ENCODE measurements at regions not wholly inside any gene's neighbourhood (a gene's known extent, or its start where the extent isn't known, plus 50 kb on each side); places are given as distances from the start of the nearest gene placed in this dataset.
"Not testable (repeated sequence)": the region's sequence is repeated elsewhere in the genome, so short reads cannot be mapped to it uniquely, and the experiment has no call there.

GRCh38 chrY:7280151-7280740 lies 368.7 kb upstream of the AMELY start:
- 41 to 53% methylated on average over 3 to 8 of the region's 8 CpGs; no CpG with 5 or more reads in 1 of the 3 donors for WGBS, 3 donors
- not testable (repeated sequence) for H3K4me1 ChIP-seq (ENCODE audit: control insufficient read depth in 3 of 3, insufficient read depth in 2 of 3, low read depth in 1 of 3, low read length in 2 of 3); FAIRE-seq; H3K4me3 ChIP-seq (ENCODE audit: low read depth in 1 of 3, low read length in 3 of 3); H3K27ac ChIP-seq (ENCODE audit: low read depth in 1 of 3, low read length in 2 of 3); H3K36me3 ChIP-seq (ENCODE audit: control insufficient read depth in 3 of 3, insufficient read depth in 2 of 3, low read depth in 1 of 3, low read length in 3 of 3); DNase-seq; H3K27me3 ChIP-seq (ENCODE audit: control insufficient read depth in 3 of 3, insufficient read depth in 3 of 3, low read length in 3 of 3); H3K9me3 ChIP-seq (ENCODE audit: control insufficient read depth in 2 of 2, insufficient read depth in 1 of 2, low read depth in 1 of 2, low read length in 1 of 2)

- Histone ChIP-seq H3K4me1 (ENCODE audit: control insufficient read depth in 3 of 3, insufficient read depth in 2 of 3, low read depth in 1 of 3, low read length in 2 of 3) (no peaks in the 10 kb centered on the region), H3K9me3 (ENCODE audit: control insufficient read depth in 2 of 2, insufficient read depth in 1 of 2, low read depth in 1 of 2, low read length in 1 of 2) (no peaks in the 10 kb centered on the region), H3K27ac (ENCODE audit: low read depth in 1 of 3, low read length in 2 of 3) (peak overlapping the region in 1 of 3 donors; percentile 94), H3K27me3 (ENCODE audit: control insufficient read depth in 3 of 3, insufficient read depth in 3 of 3, low read length in 3 of 3) (no peaks in the 10 kb centered on the region), H3K36me3 (ENCODE audit: control insufficient read depth in 3 of 3, insufficient read depth in 2 of 3, low read depth in 1 of 3, low read length in 3 of 3) (no peaks in the 10 kb centered on the region), H3K4me3 (ENCODE audit: low read depth in 1 of 3, low read length in 3 of 3) (peak overlapping the region in 2 of 3 donors; percentile 14 to 34)
- DNase-seq (no peak), FAIRE-seq (no peak)
- WGBS, 3 donors: 24 to 28% methylated on average over 11 of the region's 11 CpGs; no CpG with 5 or more reads in 1 of the 3 donors
These were observed 364.2 kb upstream of the AMELY start for GRCh38 chrY:7275751-7276150.

- 1 to 2% methylated on average over 18 of the region's 18 CpGs; no CpG with 5 or more reads in 1 of the 3 donors for WGBS, 3 donors
- DNase-seq (peak in 1 of 2 donors; percentile 20), FAIRE-seq (no peak)
- Histone ChIP-seq H3K9me3 (ENCODE audit: control insufficient read depth in 2 of 2, insufficient read depth in 1 of 2, low read depth in 1 of 2, low read length in 1 of 2) (no peaks in the 10 kb centered on the region), H3K36me3 (ENCODE audit: control insufficient read depth in 3 of 3, insufficient read depth in 2 of 3, low read depth in 1 of 3, low read length in 3 of 3) (no peaks in the 10 kb centered on the region), H3K27me3 (ENCODE audit: control insufficient read depth in 3 of 3, insufficient read depth in 3 of 3, low read length in 3 of 3) (no peaks in the 10 kb centered on the region), H3K4me1 (ENCODE audit: control insufficient read depth in 3 of 3, insufficient read depth in 2 of 3, low read depth in 1 of 3, low read length in 2 of 3) (no peaks in the 10 kb centered on the region), H3K4me3 (ENCODE audit: low read depth in 1 of 3, low read length in 3 of 3) (peak overlapping the region in 2 of 3 donors; percentile 7 to 34), H3K27ac (ENCODE audit: low read depth in 1 of 3, low read length in 2 of 3) (peak overlapping the region in 1 of 3 donors; percentile 94)
These were observed 363.5 kb upstream of the AMELY start for GRCh38 chrY:7275014-7275413.

- 0 to 1% methylated on average over 3 to 54 of the region's 54 CpGs; no CpG with 5 or more reads in 1 of the 3 donors for WGBS, 3 donors
- H3K4me1 ChIP-seq (ENCODE audit: control insufficient read depth in 3 of 3, insufficient read depth in 2 of 3, low read depth in 1 of 3, low read length in 2 of 3): no peaks in the 10 kb centered on the region
- H3K36me3 ChIP-seq (ENCODE audit: control insufficient read depth in 3 of 3, insufficient read depth in 2 of 3, low read depth in 1 of 3, low read length in 3 of 3): no peaks in the 10 kb centered on the region
- peak overlapping the region in 1 of 3 donors; percentile 94 for H3K27ac ChIP-seq (ENCODE audit: low read depth in 1 of 3, low read length in 2 of 3)
- H3K9me3 ChIP-seq (ENCODE audit: control insufficient read depth in 2 of 2, insufficient read depth in 1 of 2, low read depth in 1 of 2, low read length in 1 of 2): no peaks in the 10 kb centered on the region
- peak overlapping the region in 2 of 3 donors; percentile 34 to 54 for H3K4me3 ChIP-seq (ENCODE audit: low read depth in 1 of 3, low read length in 3 of 3)
- no peaks in the 10 kb centered on the region for H3K27me3 ChIP-seq (ENCODE audit: control insufficient read depth in 3 of 3, insufficient read depth in 3 of 3, low read length in 3 of 3)
- FAIRE-seq: no peak
- peak; percentile 28 to 47 for DNase-seq
These were observed 362.9 kb upstream of the AMELY start for GRCh38 chrY:7274369-7274913.

- 0% methylated on average over 13 to 65 of the region's 65 CpGs; no CpG with 5 or more reads in 1 of the 3 donors for WGBS, 3 donors
- FAIRE-seq (no peak), DNase-seq (peak; percentile 79 to 80)
- Histone ChIP-seq H3K4me3 (ENCODE audit: low read depth in 1 of 3, low read length in 3 of 3) (peak overlapping the region in 2 of 3 donors; percentile 48 to 54), H3K27me3 (ENCODE audit: control insufficient read depth in 3 of 3, insufficient read depth in 3 of 3, low read length in 3 of 3) (no peaks in the 10 kb centered on the region), H3K4me1 (ENCODE audit: control insufficient read depth in 3 of 3, insufficient read depth in 2 of 3, low read depth in 1 of 3, low read length in 2 of 3) (no peaks in the 10 kb centered on the region), H3K36me3 (ENCODE audit: control insufficient read depth in 3 of 3, insufficient read depth in 2 of 3, low read depth in 1 of 3, low read length in 3 of 3) (no peaks in the 10 kb centered on the region), H3K9me3 (ENCODE audit: control insufficient read depth in 2 of 2, insufficient read depth in 1 of 2, low read depth in 1 of 2, low read length in 1 of 2) (no peaks in the 10 kb centered on the region), H3K27ac (ENCODE audit: low read depth in 1 of 3, low read length in 2 of 3) (peak overlapping the region in 2 of 3 donors; percentile 51 to 94)
These were observed 362.1 kb upstream of the AMELY start for GRCh38 chrY:7273587-7274203.

- H3K4me3 ChIP-seq (ENCODE audit: low read depth in 1 of 3, low read length in 3 of 3): peak overlapping the region in 1 of 3 donors; percentile 48
- 1 to 2% methylated on average over 20 to 24 of the region's 24 CpGs; no CpG with 5 or more reads in 1 of the 3 donors for WGBS, 3 donors
- H3K27ac ChIP-seq (ENCODE audit: low read depth in 1 of 3, low read length in 2 of 3): peak overlapping the region in 1 of 3 donors; percentile 94
- no peaks in the 10 kb centered on the region for H3K27me3 ChIP-seq (ENCODE audit: control insufficient read depth in 3 of 3, insufficient read depth in 3 of 3, low read length in 3 of 3)
- H3K36me3 ChIP-seq (ENCODE audit: control insufficient read depth in 3 of 3, insufficient read depth in 2 of 3, low read depth in 1 of 3, low read length in 3 of 3): no peaks in the 10 kb centered on the region
- no peaks in the 10 kb centered on the region for H3K4me1 ChIP-seq (ENCODE audit: control insufficient read depth in 3 of 3, insufficient read depth in 2 of 3, low read depth in 1 of 3, low read length in 2 of 3)
- DNase-seq: peak; percentile 48 to 54
- FAIRE-seq: no peak
- H3K9me3 ChIP-seq (ENCODE audit: control insufficient read depth in 2 of 2, insufficient read depth in 1 of 2, low read depth in 1 of 2, low read length in 1 of 2): no peaks in the 10 kb centered on the region
These were observed 361.1 kb upstream of the AMELY start for GRCh38 chrY:7272556-7273195.

GRCh38 chrY:7263773-7264172 lies 352.2 kb upstream of the AMELY start:
- H3K9me3 ChIP-seq (ENCODE audit: control insufficient read depth in 2 of 2, insufficient read depth in 1 of 2, low read depth in 1 of 2, low read length in 1 of 2): no peaks in the 10 kb centered on the region
- 81 to 89% methylated on average over 15 to 29 of the region's 29 CpGs; no CpG with 5 or more reads in 1 of the 3 donors for WGBS, 3 donors
- H3K27ac ChIP-seq (ENCODE audit: low read depth in 1 of 3, low read length in 2 of 3): no peak overlapping the region
- no peak overlapping the region for H3K4me3 ChIP-seq (ENCODE audit: low read depth in 1 of 3, low read length in 3 of 3)
- no peak for FAIRE-seq
- DNase-seq: no peak
- no peaks in the 10 kb centered on the region for H3K4me1 ChIP-seq (ENCODE audit: control insufficient read depth in 3 of 3, insufficient read depth in 2 of 3, low read depth in 1 of 3, low read length in 2 of 3)
- H3K36me3 ChIP-seq (ENCODE audit: control insufficient read depth in 3 of 3, insufficient read depth in 2 of 3, low read depth in 1 of 3, low read length in 3 of 3): no peaks in the 10 kb centered on the region
- H3K27me3 ChIP-seq (ENCODE audit: control insufficient read depth in 3 of 3, insufficient read depth in 3 of 3, low read length in 3 of 3): no peaks in the 10 kb centered on the region

- Histone ChIP-seq H3K27ac (ENCODE audit: low read depth in 1 of 3, low read length in 2 of 3) (no peak overlapping the region), H3K9me3 (ENCODE audit: control insufficient read depth in 2 of 2, insufficient read depth in 1 of 2, low read depth in 1 of 2, low read length in 1 of 2) (no peaks in the 10 kb centered on the region), H3K36me3 (ENCODE audit: control insufficient read depth in 3 of 3, insufficient read depth in 2 of 3, low read depth in 1 of 3, low read length in 3 of 3) (no peaks in the 10 kb centered on the region), H3K4me1 (ENCODE audit: control insufficient read depth in 3 of 3, insufficient read depth in 2 of 3, low read depth in 1 of 3, low read length in 2 of 3) (no peaks in the 10 kb centered on the region), H3K4me3 (ENCODE audit: low read depth in 1 of 3, low read length in 3 of 3) (no peak overlapping the region), H3K27me3 (ENCODE audit: control insufficient read depth in 3 of 3, insufficient read depth in 3 of 3, low read length in 3 of 3) (no peaks in the 10 kb centered on the region)
- WGBS, 3 donors: 82 to 91% methylated on average over 4 of the region's 4 CpGs; no CpG with 5 or more reads in 1 of the 3 donors
- DNase-seq (no peak), FAIRE-seq (no peak)
These were observed 351.0 kb upstream of the AMELY start for GRCh38 chrY:7262531-7262930.
